ENCODE measurements at regions not wholly inside any gene's neighbourhood (a gene's known extent, or its start where the extent isn't known, plus 50 kb on each side); places are given as distances from the start of the nearest gene placed in this dataset.
A peak's percentile ranks its signal among the peaks of the same experiment; 100 is the strongest.

DNA sequence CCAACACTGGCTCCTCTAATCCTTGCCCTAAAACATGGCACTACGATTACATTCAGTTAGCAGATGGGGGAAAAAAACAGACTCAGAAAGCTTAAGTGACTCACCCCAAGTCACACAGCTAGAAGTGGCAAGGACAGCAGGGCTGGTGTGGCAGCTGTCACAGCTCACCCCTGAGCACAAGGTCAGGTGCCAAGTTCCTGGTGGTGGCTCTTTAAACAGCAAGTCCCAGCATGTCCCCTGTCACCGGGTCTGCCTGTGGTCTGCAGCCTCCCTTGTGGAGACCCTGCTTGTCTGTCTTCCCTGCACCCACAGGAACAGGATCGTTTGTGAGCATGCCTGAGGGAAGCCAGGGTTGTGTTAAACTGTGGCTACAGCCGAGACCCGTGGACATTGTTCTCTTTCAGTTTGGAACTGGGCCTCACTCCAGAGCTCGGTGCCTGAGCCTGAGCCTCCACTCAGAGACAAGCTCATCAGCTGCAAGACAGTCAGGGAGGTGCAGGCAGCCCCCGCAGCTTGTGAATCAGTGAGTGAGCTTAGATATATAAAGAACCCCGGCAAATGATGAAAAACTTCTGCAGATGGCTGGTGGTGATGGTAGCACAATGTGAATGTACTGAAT lies 260.8 kb downstream of the BCOR start:
- DNase-seq (ENCODE audit: low read depth in 2 of 3, low spot score in 1 of 3) = no peak

- DNase-seq (ENCODE audit: low read depth in 2 of 3, low spot score in 1 of 3) = no peak
These were observed 260.1 kb downstream of the BCOR start for GRCh38 chrX:39837688-39838087.

GRCh38 chrX:39839371-39839770 lies 258.4 kb downstream of the BCOR start:
- DNase-seq (ENCODE audit: low read depth in 2 of 3, low spot score in 1 of 3) = no peak

DNA sequence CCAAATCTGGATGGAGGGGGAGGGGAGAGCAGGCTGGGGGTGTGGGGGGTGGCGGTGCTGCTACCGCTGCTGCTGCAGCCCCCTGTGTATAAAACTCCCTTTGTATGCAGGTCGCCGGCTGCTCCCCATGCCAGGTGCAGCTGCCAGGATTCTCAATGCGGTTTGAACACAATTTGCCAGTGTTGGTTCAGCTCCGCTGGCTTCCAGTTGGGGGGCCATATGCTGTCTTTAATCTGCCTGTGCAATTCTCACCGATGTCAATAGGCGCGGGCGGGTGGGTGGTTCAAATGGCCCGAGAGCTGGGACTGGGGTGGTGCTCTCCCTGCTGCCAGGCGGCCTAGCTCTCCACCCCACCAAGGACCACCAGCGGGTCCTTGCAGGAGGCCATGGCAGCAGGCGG lies 257.6 kb downstream of the BCOR start:
- no peak for DNase-seq (ENCODE audit: low read depth in 2 of 3, low spot score in 1 of 3)

- DNase-seq (ENCODE audit: low read depth in 2 of 3, low spot score in 1 of 3) = no peak
These were observed 257.1 kb downstream of the BCOR start for GRCh38 chrX:39840581-39841093.

GRCh38 chrX:39841604-39842003 lies 256.2 kb downstream of the BCOR start:
- DNase-seq (ENCODE audit: low read depth in 2 of 3, low spot score in 1 of 3) = no peak

DNA sequence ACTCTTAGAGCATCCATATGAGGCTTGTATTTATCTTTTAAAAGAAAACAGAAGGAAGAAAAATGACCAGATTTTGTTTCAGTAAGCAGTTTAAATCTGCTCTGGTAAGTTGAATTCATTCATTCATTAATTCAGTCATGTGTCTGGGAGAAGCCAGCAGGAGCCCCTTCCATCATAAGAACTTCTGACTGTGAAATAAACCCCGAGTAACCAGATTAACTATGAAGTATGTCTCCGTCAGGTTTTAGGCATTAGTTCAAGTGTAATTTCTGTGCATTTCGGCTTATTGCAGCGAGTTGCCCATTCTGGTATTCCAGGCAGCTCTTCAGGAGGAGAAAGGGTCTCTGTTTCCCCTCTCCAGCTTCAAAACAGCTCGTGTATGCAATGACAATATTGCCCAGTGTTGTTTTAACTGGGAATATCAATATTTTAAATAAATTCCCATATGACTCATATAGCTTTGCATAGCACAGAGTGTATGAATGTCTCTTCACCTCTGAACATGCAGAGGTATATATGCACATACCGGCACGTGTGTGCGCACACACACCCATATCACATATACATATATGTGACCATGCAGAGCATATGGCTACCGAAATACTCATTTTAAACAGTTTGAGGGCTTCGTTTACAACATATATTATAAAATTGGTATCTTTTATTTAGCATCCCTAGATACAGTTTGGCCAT lies 255.3 kb downstream of the BCOR start:
- no peak for DNase-seq (ENCODE audit: low read depth in 2 of 3, low spot score in 1 of 3)

- DNase-seq (ENCODE audit: low read depth in 2 of 3, low spot score in 1 of 3) = no peak
These were observed 254.4 kb downstream of the BCOR start for GRCh38 chrX:39843318-39843717.

DNA sequence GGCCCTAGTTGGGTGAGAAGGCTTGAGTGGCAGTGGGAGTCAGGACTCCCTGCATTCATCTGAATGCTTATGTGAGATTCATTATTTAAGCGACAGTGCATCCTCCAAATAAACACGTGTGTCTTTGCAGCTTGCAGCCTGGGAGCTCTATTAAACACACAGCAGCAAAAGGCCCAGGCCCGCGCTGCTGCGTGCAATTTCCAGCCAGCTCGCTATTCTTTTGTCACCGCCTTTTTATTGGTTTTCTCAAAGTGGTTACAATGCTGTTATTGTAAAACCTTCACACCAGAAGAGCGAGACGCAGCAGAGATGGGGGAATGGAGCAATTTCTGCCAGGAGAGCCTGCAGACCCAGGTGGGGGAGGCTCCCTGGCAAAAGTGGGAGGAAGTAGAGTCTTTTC lies 252.5 kb downstream of the BCOR start:
- no peak for DNase-seq (ENCODE audit: low read depth in 2 of 3, low spot score in 1 of 3)

DNA sequence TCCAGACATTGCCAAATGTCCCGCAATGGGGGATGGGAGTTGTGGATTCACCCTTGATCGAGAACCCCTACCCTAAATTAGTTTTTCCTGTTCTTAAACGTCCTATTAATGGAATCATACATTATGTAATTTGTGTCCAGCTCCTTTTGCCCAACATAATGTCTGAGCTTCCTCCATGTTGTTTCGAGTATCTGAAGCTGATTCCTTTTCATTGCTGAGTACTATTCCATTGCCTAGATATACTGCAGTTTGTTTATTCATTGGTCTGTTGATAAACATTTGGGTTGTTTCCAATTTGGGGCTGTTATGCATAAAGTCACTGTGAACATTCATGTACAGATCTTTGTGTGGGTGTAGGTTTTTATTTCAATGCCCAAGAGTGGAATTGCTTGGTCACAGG lies 251.3 kb downstream of the BCOR start:
- DNase-seq (ENCODE audit: low read depth in 2 of 3, low spot score in 1 of 3) = no peak

- no peak for DNase-seq (ENCODE audit: low read depth in 2 of 3, low spot score in 1 of 3)
These were observed 249.5 kb downstream of the BCOR start for GRCh38 chrX:39848243-39848642.

GRCh38 chrX:39848900-39849299 lies 248.9 kb downstream of the BCOR start:
- DNase-seq (ENCODE audit: low read depth in 2 of 3, low spot score in 1 of 3) = no peak

DNA sequence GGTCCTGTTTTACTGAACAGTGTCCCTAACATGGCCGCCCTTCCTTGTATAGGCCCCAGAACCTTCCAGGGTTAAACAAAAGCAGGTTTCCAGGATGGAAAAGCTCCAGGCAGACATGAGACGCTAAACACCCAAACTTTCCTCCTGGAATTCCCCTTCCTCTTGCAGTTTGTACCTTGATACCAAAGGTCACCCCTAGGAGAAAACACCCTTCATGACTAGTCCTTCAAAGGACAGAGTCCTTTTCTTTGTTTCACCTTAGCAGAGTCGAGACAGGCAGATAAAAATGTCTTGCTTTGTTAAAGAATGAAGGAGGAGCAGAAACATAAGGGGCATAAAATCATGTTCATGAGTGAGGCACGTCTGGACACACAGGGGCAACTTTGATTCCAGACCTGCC lies 247.5 kb downstream of the BCOR start:
- no peak for DNase-seq (ENCODE audit: low read depth in 2 of 3, low spot score in 1 of 3)

DNA sequence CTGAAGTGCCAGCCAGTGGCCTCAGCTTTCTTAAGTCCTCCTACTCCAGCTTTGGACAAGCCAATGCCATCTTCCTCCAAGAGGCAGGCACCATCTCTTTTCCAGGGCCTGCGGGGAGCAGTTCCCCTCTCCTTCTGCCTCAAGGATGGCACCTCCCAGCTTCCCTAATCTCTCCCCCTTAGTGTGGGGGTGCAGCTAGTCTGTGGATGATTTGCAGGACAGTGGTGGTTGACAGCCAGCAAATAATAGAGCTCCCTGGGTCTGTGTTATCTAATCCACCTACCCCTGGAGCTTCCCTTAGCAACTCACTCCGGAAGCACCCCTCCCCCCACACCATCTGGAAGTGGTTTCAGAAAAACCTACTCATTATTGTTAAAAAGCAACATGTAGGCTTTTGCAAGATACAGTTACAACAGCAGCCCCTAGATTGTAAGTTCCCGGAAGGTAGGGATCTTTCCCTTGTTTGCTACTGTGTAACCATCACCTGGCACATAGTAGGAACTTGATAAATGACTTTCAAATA lies 247.1 kb downstream of the BCOR start:
- peak in 1 of 3 donors; percentile 38 for DNase-seq (ENCODE audit: low read depth in 2 of 3, low spot score in 1 of 3)

- DNase-seq (ENCODE audit: low read depth in 2 of 3, low spot score in 1 of 3) = no peak
These were observed 245.9 kb downstream of the BCOR start for GRCh38 chrX:39851745-39852455.

GRCh38 chrX:39852491-39852890 lies 245.3 kb downstream of the BCOR start:
- DNase-seq (ENCODE audit: low read depth in 2 of 3, low spot score in 1 of 3) = no peak

DNA sequence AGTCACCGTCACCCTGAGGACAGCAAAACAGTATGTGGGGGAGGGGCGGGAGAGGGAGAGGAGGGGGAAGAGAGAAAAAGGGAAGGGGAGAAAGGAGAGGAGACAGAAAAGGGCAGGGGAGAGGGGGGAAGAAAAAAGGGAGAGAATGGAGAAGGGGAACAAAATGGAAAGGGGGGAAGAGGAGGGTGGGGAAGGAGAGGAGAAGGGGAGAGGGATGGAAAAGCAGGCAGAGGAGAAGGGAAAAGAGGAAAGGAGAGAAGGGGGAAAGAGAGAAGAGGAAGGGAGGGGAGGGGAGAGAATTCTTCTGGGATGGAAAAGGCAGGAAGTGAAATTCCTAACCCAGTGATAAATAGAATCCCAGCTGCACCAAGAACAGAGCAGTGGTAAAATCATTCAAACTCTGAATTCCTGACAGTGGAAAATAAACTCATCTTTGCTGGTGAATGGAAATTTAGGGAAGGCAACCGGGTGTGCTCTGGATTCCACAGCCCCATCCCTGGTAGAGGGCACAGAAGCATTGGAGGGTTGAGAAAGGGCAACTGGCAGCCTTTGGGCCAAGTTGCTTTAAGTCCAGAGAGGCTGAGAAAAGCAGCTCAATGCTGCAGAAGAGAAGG lies 244.2 kb downstream of the BCOR start:
- DNase-seq (ENCODE audit: low read depth in 2 of 3, low spot score in 1 of 3) = no peak

GRCh38 chrX:39854772-39855747 lies 242.7 kb downstream of the BCOR start:
- peak; percentile 59 to 68 (median 66) for DNase-seq (ENCODE audit: low read depth in 2 of 3, low spot score in 1 of 3)

DNA sequence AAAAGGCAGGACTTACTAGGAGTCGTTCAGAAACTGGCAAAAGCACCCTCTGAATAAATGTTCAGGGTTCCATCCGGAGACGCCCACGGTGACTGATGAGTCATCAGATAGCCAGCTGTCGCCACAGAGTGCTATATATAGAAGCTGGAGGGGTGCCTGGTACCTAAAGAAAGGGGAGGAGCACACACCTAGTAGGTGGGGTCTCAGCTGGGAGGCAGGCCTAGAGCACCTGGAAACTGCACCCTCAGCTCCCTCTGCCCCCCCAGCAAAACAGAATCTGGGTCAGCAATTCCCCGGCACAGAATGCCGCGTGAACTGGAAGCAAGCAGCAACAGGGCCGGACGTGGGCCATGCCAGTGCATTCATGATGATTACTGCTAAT lies 242.0 kb downstream of the BCOR start:
- DNase-seq (ENCODE audit: low read depth in 2 of 3, low spot score in 1 of 3) = peak; percentile 67 to 76 (median 69)

DNA sequence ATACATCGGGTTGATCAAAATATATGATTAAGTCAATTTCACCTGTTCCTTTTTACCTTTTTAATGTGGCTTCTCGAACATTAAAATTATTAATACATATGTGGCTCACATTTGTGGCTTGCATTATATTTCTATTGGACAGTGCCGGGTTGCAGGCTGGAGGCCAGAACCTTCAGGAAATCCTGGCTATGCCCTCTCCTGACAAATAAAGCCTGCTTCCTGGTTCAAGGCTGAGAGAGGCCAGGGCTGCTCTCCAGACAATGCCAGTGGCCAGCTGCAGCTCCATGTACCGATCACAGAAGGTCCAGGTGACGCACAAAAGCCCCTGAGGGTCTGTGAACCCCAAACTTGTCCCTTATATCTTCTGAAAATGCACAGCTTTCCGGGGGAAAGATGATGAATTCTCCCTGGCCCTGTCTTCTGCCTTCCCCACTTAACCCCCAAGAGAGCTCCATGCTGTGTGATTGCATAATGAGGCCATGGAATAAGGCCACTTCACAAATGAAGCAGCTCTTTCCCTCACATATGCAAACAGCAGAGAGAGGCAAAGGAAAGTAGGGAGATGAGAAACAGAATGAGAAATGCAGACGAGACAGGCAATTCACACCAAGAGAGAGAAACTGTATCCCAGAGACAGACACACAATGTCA lies 241.2 kb downstream of the BCOR start:
- no peak for DNase-seq (ENCODE audit: low read depth in 2 of 3, low spot score in 1 of 3)

All from stimulated activated CD4-positive, alpha-beta T cell treated with anti-CD3 and anti-CD28 coated beads, Interleukin-12 subunit alpha, Interleukin-12 subunit beta, amount 100 ng/mL, for 48 hours (primary cell).